Activated T-cell treated with anti-CD3 and anti-CD28 coated beads, Interleukin-2, amount 50 U/mL, for 72 hours (primary cell): ENCODE measurements at regions not wholly inside any gene's neighbourhood (a gene's known extent, or its start where the extent isn't known, plus 50 kb on each side); places are given as distances from the start of the nearest gene placed in this dataset.

Source experiments
- ATAC-seq, 2 donors: fragments of 150-1000 bp; cut with Tn5 transposase; replicated peaks in 1 of 2; 2 replicates each; pipeline ENCODE4 v1.10.0; 2021; ENCODE audit warnings: moderate library complexity in 2 of 2, mild to moderate bottlenecking in 1 of 2
- DNase-seq, 2 donors: peaks; one replicate each; pipeline ENCODE4 v3.0.0; 2021 to 2022; ENCODE audit warnings: mixed read lengths in 1 of 2
- H3K27ac Mint-ChIP-seq: one replicate; pipeline ENCODE4 v1.8.0; 2022; ENCODE audit warnings: mild to moderate bottlenecking, moderate library complexity, mixed read lengths
- H3K27me3 Mint-ChIP-seq: one replicate; pipeline ENCODE4 v1.8.0; 2022; ENCODE audit warnings: low read depth, mixed read lengths
- H3K36me3 Mint-ChIP-seq, 2 donors: one replicate each; pipeline ENCODE4 v1.8.0; 2022; ENCODE audit warnings: mixed read lengths in 2 of 2, mild to moderate bottlenecking in 1 of 2; ENCODE audit not compliant: insufficient read depth in 2 of 2
- H3K4me1 Mint-ChIP-seq: one replicate; pipeline ENCODE4 v1.8.0; 2022; ENCODE audit warnings: low read depth, mixed read lengths
- H3K4me3 Mint-ChIP-seq, 2 donors: one replicate each; pipeline ENCODE4 v1.8.0; 2022; ENCODE audit warnings: mild to moderate bottlenecking in 2 of 2, mixed read lengths in 2 of 2, moderate library complexity in 2 of 2
- H3K9me3 Mint-ChIP-seq, 2 donors: one replicate each; pipeline ENCODE4 v1.8.0; 2022; ENCODE audit warnings: mixed read lengths in 2 of 2

DNA sequence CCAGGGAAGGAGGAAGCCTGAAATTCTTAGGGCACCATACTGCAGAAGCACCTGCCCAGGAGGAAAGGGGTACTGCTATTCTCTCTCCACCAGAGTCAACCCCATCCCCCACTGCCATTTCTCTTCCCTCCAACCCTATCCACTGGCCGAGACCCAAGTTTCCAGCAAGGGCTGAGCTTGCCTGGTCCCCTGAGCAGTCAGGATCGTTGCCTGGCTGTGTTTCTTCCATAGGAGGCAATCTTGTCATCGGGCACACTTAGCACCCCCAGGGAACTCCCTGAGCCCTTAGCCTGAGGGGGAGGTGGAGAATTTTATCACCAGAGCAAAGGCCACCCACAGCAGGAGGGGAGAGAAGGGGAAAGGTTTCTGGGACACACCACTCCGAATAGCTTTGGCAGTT, 115.8 kb upstream of the NECTIN1 start:
- Mint-ChIP-seq H3K27ac (no peak overlapping the region), H3K9me3 (no peaks in the 10 kb centered on the region), H3K4me1 (no peaks in the 10 kb centered on the region), H3K36me3 (no peaks in the 10 kb centered on the region), H3K27me3 (no peaks in the 10 kb centered on the region), H3K4me3 (no peak overlapping the region)
- DNase-seq = no peak
- ATAC-seq = no peak

DNA sequence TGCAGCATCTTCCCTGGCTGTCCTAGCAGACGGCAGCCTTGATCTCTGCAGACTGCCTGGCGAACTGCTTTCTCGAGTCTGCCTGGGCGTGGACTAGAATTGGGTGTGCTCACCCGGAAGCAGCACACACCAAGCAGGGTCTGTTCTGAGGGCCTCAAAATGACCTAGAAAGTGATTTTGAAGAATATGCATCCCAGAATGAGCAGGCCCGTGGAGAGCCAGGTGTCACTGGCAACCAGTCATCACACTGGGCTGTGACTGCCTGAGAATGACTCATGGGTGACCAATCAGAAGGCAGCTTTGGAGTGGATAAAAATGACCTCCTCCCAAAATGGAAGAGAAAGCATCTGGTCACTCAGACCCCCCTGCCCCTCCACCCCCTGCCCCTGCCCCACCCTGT, 114.9 kb upstream of the NECTIN1 start:
- H3K36me3 Mint-ChIP-seq = no peaks in the 10 kb centered on the region
- no peak for ATAC-seq
- H3K27me3 Mint-ChIP-seq = peaks cover 7% of the 10 kb centered on the region
- no peak overlapping the region for H3K4me3 Mint-ChIP-seq
- H3K27ac Mint-ChIP-seq = no peak overlapping the region
- H3K9me3 Mint-ChIP-seq = no peaks in the 10 kb centered on the region
- no peaks in the 10 kb centered on the region for H3K4me1 Mint-ChIP-seq
- DNase-seq = no peak

DNA sequence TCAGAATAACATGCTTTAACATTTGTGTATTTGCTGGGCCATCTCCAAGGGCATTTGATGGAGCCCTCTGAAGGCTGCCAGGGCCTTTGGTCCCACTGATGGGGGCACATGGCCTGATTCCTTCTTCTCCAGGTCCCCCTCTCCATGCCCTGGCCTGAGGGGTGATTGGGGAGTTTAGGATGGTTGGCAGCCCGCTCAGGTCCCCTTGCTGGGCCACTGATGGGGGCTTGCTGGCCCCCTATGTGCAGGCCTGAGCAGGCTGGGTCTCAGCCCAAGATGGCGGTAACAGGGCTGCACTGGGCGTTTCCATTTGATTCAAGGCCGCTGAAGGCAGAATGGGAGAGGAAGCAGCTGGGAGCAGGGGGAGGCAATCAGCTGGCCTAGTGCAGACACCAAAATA, 113.7 kb upstream of the NECTIN1 start:
- H3K4me3 Mint-ChIP-seq = no peak overlapping the region
- peaks cover 17% of the 10 kb centered on the region for H3K27me3 Mint-ChIP-seq
- DNase-seq (no peak), ATAC-seq (no peak)
- no peaks in the 10 kb centered on the region for H3K9me3 Mint-ChIP-seq
- no peaks in the 10 kb centered on the region for H3K4me1 Mint-ChIP-seq
- no peaks in the 10 kb centered on the region for H3K36me3 Mint-ChIP-seq
- H3K27ac Mint-ChIP-seq = no peak overlapping the region

DNA sequence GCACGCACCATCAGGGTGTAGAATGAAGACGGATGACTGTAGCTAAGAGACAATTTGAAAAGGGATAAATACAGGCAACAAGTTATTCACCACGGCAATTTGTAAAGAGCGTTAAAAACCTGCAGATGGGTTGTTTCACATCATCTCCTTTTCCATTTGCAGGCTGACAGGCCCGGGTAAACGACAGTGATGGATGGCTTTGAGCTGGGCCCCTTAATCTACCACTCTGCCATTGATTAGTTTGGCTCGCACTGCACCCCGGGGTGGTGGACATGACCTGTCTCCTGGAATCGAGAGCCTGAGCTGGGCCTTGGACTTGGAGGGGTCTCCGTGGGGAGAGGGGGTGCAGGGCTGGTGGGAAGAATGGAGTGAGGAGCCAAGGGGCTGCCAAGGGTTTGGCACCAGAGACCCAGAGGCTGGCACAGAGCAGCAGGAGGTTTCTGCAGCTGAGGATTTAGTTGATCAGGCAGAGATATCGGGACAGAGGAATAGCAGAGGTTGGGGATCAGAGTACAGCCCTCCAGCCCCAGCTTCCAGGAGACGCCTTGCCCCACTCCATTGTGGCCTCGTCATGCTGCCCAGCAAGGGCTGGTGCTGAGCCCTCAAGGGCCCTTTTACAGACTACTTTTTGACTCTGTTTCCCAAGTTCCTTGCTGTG, 110.6 kb upstream of the NECTIN1 start:
- DNase-seq (no peak), ATAC-seq (no peak)
- peaks cover 33% of the 10 kb centered on the region for H3K27me3 Mint-ChIP-seq
- no peak overlapping the region for H3K27ac Mint-ChIP-seq
- no peaks in the 10 kb centered on the region for H3K36me3 Mint-ChIP-seq
- H3K9me3 Mint-ChIP-seq = no peaks in the 10 kb centered on the region
- peaks cover 9% of the 10 kb centered on the region for H3K4me1 Mint-ChIP-seq
- H3K4me3 Mint-ChIP-seq = no peak overlapping the region

DNA sequence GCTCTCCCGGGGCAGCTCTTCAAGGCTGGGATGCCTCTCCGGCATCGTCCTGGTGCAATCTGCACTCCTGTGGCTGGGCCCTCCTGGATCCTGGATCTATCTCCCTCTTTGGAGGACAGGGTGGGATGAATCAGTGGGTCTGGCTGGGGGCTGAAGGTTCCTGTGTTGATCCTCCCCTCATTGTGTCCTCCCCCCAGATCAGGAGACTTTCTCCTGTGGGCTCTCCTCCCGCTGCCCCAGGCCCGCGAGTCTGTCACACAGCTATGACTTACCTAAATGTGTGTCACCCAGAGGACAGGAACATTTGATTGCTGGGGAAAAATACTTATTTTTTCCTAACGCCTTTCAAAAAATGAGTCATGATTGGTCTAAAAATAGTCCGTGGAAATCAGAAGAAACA, 106.8 kb upstream of the NECTIN1 start:
- Mint-ChIP-seq H3K4me1 (peaks cover 10% of the 10 kb centered on the region), H3K9me3 (no peaks in the 10 kb centered on the region), H3K36me3 (no peaks in the 10 kb centered on the region), H3K4me3 (no peak overlapping the region), H3K27ac (no peak overlapping the region), H3K27me3 (peaks cover 59% of the 10 kb centered on the region)
- no peak for DNase-seq
- ATAC-seq = no peak

DNA sequence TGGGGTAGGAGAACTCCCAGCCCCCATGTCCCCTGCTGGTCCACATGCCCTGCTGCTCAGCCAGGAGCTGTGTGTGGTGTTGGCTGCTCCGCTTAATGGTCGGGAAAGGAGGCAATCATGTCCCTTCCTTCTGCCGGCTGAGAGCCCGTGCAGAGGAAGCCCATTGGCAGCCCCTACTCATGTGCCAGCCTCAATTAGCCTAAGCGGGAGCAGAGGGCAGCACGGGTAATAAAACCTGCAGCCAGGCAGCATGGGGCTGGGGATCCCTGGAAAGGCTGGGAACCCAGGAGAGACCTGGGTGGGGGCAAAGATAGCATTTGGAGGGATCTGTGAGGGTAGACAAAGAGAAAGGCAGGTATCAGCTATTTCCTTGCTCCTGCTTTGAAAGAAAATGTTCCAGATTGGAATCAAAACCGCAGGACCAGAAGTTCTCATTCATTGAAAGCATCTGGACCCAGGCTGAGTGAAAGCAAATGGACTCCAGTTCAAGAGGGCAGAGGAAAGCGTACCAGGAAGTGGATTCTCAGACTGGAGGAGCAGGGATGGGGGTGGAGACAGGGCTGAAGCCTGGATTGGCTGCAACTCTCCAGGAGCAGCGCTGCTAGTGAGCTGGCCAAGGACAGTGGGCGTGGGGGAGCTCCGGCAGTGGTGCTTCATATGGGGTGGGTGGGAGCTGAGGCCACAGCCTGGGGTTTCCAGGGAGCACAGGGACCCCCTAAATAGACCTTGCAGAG, 103.4 kb upstream of the NECTIN1 start:
- Mint-ChIP-seq H3K36me3 (no peaks in the 10 kb centered on the region), H3K4me1 (peaks cover 10% of the 10 kb centered on the region), H3K4me3 (no peak overlapping the region), H3K27ac (no peak overlapping the region), H3K27me3 (peaks cover 66% of the 10 kb centered on the region), H3K9me3 (no peaks in the 10 kb centered on the region)
- DNase-seq (no peak), ATAC-seq (no peak)

DNA sequence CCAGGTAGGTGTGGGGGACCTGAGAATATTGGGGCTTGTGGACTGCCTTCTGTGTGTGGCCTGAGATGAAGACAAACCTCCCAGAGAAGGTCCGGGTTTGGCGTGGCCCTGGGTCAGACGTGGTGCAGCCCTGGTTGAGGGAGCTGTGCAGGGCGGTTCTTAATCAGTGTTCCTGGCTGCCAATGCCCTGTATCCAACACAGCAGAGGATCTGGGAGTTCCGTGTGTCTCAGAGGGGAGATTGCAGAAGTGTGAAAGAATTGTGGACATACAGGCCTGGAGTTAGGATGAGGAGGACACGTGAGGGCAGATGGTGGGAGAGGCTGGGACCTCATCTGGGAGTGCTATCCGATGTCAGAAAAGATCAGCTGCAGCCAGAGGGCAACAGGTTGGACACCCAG, 102.0 kb upstream of the NECTIN1 start:
- Mint-ChIP-seq H3K4me3 (no peak overlapping the region), H3K27me3 (peaks cover 70% of the 10 kb centered on the region), H3K9me3 (no peaks in the 10 kb centered on the region), H3K4me1 (peaks cover 8% of the 10 kb centered on the region), H3K27ac (no peak overlapping the region), H3K36me3 (no peaks in the 10 kb centered on the region)
- ATAC-seq (no peak), DNase-seq (no peak)

DNA sequence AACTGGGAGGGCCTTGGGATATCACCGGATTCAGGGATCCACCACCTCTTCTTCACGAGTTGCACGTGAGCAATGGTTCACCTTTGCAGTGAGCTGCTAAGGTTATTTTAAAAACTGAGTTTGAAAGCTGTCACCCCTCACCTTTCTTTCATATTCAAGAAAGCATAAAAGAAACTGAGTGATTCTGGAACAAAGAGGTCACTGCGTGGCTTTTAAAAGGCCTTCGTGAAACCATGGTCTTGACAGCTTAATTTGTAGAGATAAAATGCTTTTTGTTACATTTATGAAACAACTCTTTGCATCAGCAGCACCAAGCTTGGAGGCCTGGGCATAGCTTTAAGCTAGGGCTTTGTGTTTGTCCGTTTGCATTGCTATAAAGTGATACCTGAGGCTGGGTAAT, 101.4 kb upstream of the NECTIN1 start:
- DNase-seq = no peak
- Mint-ChIP-seq H3K4me1 (peaks cover 4% of the 10 kb centered on the region), H3K4me3 (no peak overlapping the region), H3K27ac (no peak overlapping the region), H3K36me3 (no peaks in the 10 kb centered on the region), H3K27me3 (peaks cover 65% of the 10 kb centered on the region), H3K9me3 (peaks cover 0 to 4% of the 10 kb centered on the region in 2 donors)
- no peak for ATAC-seq

DNA sequence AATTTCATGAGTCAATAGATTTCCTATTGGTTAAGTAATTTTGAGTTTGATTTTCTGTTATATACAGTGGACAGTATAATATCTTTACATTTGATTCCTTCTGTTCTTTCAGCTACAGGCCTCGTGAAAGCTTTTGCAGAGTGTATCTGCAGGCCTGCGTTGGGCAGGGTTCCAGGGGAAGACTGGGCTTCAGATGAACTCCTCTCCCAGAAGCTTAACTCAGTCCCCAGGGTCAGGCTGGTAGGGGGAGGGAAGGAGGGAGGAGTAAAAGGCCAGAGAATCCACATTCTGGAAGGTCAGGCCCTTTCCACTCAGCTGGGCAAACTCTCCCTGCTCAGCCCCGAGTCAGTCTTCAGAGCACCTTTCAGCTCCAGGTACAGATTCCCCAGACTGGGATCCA, 100.4 kb upstream of the NECTIN1 start:
- ATAC-seq = no peak
- H3K27ac Mint-ChIP-seq = no peak overlapping the region
- H3K4me1 Mint-ChIP-seq = no peaks in the 10 kb centered on the region
- peaks cover 61% of the 10 kb centered on the region for H3K27me3 Mint-ChIP-seq
- peaks cover 0 to 4% of the 10 kb centered on the region in 2 donors for H3K9me3 Mint-ChIP-seq
- no peak overlapping the region for H3K4me3 Mint-ChIP-seq
- no peak for DNase-seq
- H3K36me3 Mint-ChIP-seq = no peaks in the 10 kb centered on the region

DNA sequence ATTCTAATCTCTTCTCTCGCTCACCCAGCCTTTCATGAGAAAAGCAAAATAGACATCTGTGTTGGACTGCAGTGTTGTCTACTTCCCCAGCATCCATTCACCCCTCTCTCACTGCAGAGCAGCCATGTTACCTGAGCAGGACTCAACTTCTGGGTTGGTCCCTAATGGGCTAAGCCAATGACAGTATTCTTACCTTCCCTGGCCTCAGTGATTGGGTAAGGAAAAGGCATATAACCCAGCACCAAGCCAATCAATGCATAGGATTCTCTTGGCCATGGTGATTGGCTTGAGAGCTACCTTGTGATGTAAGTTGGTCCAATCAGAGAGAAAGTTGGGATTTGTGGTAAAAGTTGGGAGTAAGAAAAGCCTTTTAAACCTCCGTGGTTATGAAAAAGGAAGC, 99.8 kb upstream of the NECTIN1 start:
- Mint-ChIP-seq H3K36me3 (no peaks in the 10 kb centered on the region), H3K4me1 (no peaks in the 10 kb centered on the region), H3K27me3 (peaks cover 59% of the 10 kb centered on the region), H3K27ac (no peak overlapping the region), H3K4me3 (no peak overlapping the region), H3K9me3 (peaks cover 0 to 4% of the 10 kb centered on the region in 2 donors)
- DNase-seq (no peak), ATAC-seq (no peak)

DNA sequence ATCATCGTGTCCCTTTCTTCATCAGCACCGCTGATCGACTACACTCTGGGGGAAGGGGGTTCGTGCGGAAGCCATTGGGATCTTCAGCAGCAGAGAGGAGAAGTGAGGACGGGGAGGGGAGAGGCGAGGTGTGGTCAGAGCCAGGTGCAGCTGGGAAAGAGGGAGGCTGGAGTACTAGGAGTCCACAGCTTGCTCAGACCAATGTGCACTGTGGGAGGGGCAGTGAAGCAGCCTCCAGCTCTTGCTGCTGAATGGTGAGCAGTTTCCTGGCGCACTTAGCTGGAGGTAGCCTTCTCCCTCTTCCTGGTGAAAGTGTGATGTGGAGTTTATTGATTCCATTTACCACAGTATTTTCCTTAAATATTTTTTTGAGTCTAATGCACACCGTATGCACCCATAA, 99.0 kb upstream of the NECTIN1 start:
- peaks cover 62% of the 10 kb centered on the region for H3K27me3 Mint-ChIP-seq
- peaks cover 0 to 4% of the 10 kb centered on the region in 2 donors for H3K9me3 Mint-ChIP-seq
- no peaks in the 10 kb centered on the region for H3K36me3 Mint-ChIP-seq
- no peak overlapping the region for H3K4me3 Mint-ChIP-seq
- H3K4me1 Mint-ChIP-seq = no peaks in the 10 kb centered on the region
- no peak overlapping the region for H3K27ac Mint-ChIP-seq
- ATAC-seq (no peak), DNase-seq (no peak)

DNA sequence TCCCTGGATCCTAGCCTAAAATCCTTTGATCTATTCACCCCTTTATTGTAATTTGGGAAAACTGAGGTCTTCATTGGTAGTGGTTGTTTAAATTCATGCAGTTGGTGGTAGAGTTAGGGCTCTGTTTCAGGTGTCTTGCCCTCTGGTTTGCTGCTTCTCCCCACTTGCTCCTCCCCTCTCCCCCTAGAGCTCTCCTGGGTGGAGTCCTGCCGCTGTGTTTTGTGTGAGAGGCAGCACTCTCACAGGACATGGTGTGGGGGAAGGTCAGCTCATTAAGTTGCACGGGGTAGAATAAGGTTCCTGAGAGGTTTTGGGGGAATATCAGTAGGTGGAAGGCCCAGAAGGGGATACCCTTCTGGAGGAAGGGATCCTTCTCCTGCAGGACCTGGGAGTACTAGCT, 98.1 kb upstream of the NECTIN1 start:
- no peaks in the 10 kb centered on the region for H3K36me3 Mint-ChIP-seq
- H3K27me3 Mint-ChIP-seq = peaks cover 62% of the 10 kb centered on the region
- H3K27ac Mint-ChIP-seq = no peak overlapping the region

DNA sequence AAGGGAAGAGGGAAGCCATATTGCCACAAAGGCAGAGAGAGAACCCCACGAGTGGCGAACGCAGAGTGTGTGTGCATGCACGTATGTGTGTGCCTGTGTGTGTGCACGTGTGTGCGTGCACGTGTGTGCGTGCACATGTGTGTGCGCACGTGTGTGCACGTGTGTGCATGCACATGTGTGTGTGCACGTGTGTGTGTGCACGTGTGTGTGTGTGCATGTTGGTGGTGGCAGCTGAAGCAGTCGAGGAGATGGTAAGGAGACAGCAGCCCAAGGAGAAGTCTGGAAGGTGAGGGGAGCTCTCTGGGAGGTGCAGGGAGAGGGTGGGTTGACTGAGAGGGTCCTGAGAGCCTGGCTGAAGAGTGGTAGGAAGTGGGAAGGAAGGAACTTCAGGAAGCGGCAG, 94.1 kb upstream of the NECTIN1 start:
- no peak for ATAC-seq
- H3K4me3 Mint-ChIP-seq = no peak overlapping the region

More for the DNA sequence above, 98.1 kb upstream of the NECTIN1 start:
- ATAC-seq = no peak
- DNase-seq = no peak
- Mint-ChIP-seq H3K4me3 (no peak overlapping the region), H3K9me3 (peaks cover 0 to 4% of the 10 kb centered on the region in 2 donors), H3K4me1 (no peaks in the 10 kb centered on the region)

DNA sequence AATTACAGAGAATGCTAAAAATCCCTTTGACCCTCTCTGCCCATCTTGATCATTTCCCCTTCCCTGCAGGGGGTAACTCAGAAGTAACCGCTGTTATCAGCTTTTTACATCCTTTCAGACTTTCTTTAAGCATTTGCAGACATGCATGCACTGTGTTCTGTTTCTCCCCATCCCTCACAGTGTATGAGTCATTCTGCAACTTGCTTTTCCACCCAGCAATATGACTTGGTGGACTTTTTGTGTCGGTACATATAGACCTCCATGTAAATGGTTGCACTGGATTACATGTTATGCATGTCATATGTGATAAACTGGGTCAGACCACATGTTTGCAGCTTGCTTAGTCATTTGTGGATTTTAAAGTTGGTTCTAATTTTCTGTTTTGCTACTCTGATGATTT, 87.7 kb upstream of the NECTIN1 start:
- DNase-seq (no peak), ATAC-seq (peak; percentile 39 to 57)
- Mint-ChIP-seq H3K27ac (no peak overlapping the region), H3K27me3 (peaks cover 24% of the 10 kb centered on the region), H3K9me3 (peaks cover 0 to 1% of the 10 kb centered on the region in 2 donors), H3K4me1 (no peaks in the 10 kb centered on the region), H3K4me3 (no peak overlapping the region), H3K36me3 (no peaks in the 10 kb centered on the region)

More for the DNA sequence above, 94.1 kb upstream of the NECTIN1 start:
- Mint-ChIP-seq H3K4me1 (no peaks in the 10 kb centered on the region), H3K27me3 (peaks cover 29% of the 10 kb centered on the region), H3K9me3 (peaks cover 0 to 4% of the 10 kb centered on the region in 2 donors), H3K36me3 (no peaks in the 10 kb centered on the region), H3K27ac (no peak overlapping the region)
- DNase-seq = no peak
